Activated T-cell treated with anti-CD3 and anti-CD28 coated beads, Interleukin-2, amount 50 U/mL, for 72 hours (primary cell): ENCODE measurements at regions not wholly inside any gene's neighbourhood (a gene's known extent, or its start where the extent isn't known, plus 50 kb on each side); places are given as distances from the start of the nearest gene placed in this dataset.
"Not testable (repeated sequence)": the region's sequence is repeated elsewhere in the genome, so short reads cannot be mapped to it uniquely, and the experiment has no call there.

Experiments used
- ATAC-seq, 2 donors: fragments of 150-1000 bp; cut with Tn5 transposase; replicated peaks in 1 of 2; 2 replicates each; pipeline ENCODE4 v1.10.0; 2021; ENCODE audit warnings: moderate library complexity in 2 of 2, mild to moderate bottlenecking in 1 of 2
- DNase-seq, 2 donors: peaks; one replicate each; pipeline ENCODE4 v3.0.0; 2021 to 2022; ENCODE audit warnings: mixed read lengths in 1 of 2
- H3K27ac Mint-ChIP-seq: one replicate; pipeline ENCODE4 v1.8.0; 2022; ENCODE audit warnings: mild to moderate bottlenecking, moderate library complexity, mixed read lengths
- H3K27me3 Mint-ChIP-seq: one replicate; pipeline ENCODE4 v1.8.0; 2022; ENCODE audit warnings: low read depth, mixed read lengths
- H3K36me3 Mint-ChIP-seq, 2 donors: one replicate each; pipeline ENCODE4 v1.8.0; 2022; ENCODE audit warnings: mixed read lengths in 2 of 2, mild to moderate bottlenecking in 1 of 2; ENCODE audit not compliant: insufficient read depth in 2 of 2
- H3K4me1 Mint-ChIP-seq: one replicate; pipeline ENCODE4 v1.8.0; 2022; ENCODE audit warnings: low read depth, mixed read lengths
- H3K4me3 Mint-ChIP-seq, 2 donors: one replicate each; pipeline ENCODE4 v1.8.0; 2022; ENCODE audit warnings: mild to moderate bottlenecking in 2 of 2, mixed read lengths in 2 of 2, moderate library complexity in 2 of 2
- H3K9me3 Mint-ChIP-seq, 2 donors: one replicate each; pipeline ENCODE4 v1.8.0; 2022; ENCODE audit warnings: mixed read lengths in 2 of 2

DNA sequence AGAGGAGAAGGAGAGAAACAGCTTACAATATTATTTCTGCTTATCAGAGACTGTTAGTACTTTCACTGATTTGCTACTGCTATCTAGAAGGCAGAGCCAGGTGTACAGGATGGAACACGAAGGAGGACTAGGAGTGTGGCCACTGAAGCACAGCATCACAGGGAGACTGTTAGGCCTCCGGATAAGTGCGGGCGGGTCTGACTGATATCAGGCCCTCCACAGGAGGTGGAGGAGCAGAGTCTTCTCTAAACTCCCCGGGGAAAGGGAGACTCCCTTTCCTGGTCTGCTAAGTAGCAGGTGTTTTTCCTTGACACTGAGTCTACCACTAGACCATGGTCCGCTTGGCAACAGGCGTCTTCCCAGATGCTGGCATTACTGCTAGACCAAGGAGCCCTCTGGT, 1065.2 kb downstream of the TMEM121 start:
- not testable (repeated sequence) for ATAC-seq, H3K4me3 Mint-ChIP-seq, H3K9me3 Mint-ChIP-seq, H3K36me3 Mint-ChIP-seq, H3K4me1 Mint-ChIP-seq, DNase-seq, H3K27ac Mint-ChIP-seq
- H3K27me3 Mint-ChIP-seq = peaks cover 25% of the 10 kb centered on the region

DNA sequence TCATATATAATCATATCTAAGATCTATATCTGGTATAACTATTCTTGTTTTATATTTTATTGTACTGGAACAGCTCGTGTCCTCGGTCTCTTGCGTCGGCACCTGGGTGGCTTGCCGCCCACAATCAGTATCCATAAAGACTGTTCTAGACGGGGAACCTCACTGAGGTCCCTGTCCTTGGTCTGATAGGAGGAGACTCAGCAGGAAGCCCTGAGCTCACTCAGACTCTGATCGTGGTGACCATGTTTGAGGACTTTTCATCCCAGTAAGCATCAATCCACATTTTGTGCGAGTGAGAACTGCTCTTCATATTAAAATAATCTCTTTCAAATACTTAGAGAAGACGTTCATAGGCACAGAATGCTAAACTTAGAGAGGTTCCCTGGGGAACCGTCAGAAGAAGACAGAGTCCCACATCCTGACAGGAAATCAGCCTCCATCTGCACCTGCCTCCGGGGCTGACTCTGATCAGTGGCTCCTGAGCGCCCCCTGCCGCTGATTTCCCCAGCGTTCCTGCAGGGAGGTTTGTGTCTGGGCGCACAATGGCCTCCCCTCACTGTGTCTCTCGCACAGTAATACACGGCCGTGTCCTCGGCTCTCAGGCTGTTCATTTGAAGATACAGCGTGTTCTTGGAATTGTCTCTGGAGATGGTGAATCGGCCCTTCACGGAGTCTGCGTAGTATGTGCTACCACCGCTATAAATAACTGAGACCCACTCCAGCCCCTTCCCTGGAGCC, 1065.9 kb downstream of the TMEM121 start:
- H3K36me3 Mint-ChIP-seq, H3K9me3 Mint-ChIP-seq, H3K27ac Mint-ChIP-seq, H3K4me1 Mint-ChIP-seq: not testable (repeated sequence)
- DNase-seq (peak; percentile 74 to 79), ATAC-seq (peak; percentile 21 to 37)
- Mint-ChIP-seq H3K4me3 (peak overlapping the region; percentile 44 to 61), H3K27me3 (peaks cover 21% of the 10 kb centered on the region)

DNA sequence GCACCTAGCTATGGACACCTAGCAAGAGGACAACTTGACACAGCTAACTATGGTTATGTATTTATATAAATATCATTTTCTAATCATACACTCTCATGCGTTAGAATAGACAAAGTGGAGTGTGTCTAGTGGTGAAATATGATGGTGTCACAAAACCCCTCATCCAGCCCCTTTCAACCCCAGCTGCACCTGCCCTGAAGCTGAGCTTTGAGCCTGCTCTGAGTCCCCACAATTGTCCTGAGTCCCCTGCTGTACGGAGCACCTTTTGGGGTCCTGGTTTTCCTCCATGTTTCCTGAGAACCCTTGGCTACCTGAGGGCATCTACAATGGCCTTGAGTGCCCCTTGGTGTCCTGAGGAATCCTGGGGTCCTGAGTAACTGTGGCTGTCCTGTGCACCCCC, 1072.8 kb downstream of the TMEM121 start:
- ATAC-seq (no peak), DNase-seq (no peak)
- no peak overlapping the region for H3K27ac Mint-ChIP-seq
- H3K36me3 Mint-ChIP-seq = no peaks in the 10 kb centered on the region
- no peaks in the 10 kb centered on the region for H3K4me1 Mint-ChIP-seq
- peaks cover 63% of the 10 kb centered on the region for H3K27me3 Mint-ChIP-seq
- no peaks in the 10 kb centered on the region for H3K9me3 Mint-ChIP-seq
- H3K4me3 Mint-ChIP-seq = no peak overlapping the region

DNA sequence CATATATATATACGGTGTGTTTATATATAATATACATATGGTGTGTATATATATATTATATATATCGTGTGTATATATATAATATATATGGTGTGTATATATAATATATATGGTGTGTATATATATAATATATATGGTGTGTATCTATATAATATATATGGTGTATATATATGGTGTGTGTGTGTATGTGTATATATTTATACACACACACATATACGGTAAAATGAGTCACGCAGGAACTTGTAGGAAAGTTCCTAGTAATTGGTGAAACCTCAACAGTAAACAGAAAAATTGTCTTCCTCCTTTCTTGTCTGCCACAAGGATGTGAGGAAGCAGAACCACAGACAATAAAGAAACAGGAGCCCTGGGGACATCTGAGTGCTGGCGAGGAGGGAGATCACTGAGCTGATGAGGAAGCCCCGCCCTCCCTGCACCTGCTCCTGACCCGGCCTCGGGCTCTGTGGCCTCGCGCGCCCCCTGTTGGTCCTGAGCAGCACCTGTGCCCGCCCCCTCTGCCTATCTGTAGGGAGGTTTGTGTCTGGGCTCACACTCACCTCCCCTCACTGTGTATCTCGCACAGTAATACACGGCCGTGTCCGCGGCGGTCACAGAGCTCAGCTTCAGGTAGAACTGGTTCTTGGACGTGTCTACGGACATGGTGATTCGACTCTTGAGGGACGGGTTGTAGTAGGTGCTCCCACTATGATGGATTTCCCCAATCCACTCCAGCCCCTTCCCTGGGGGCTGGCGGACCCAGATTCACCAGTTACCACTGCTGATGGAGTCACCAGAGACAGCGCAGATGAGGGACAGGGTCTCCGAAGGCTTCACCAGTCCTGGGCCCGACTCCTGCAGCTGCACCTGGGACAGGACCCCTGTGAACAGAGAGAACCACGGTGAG, 1079.4 kb downstream of the TMEM121 start:
- H3K4me1 Mint-ChIP-seq = no peaks in the 10 kb centered on the region
- no peaks in the 10 kb centered on the region for H3K9me3 Mint-ChIP-seq
- peak; percentile 97 to 98 for ATAC-seq
- peak overlapping the region in 1 of 2 donors; percentile 38 for H3K4me3 Mint-ChIP-seq
- H3K27me3 Mint-ChIP-seq = peaks cover 69% of the 10 kb centered on the region
- peak; percentile 88 to 90 for DNase-seq
- H3K36me3 Mint-ChIP-seq = no peaks in the 10 kb centered on the region
- no peak overlapping the region for H3K27ac Mint-ChIP-seq

DNA sequence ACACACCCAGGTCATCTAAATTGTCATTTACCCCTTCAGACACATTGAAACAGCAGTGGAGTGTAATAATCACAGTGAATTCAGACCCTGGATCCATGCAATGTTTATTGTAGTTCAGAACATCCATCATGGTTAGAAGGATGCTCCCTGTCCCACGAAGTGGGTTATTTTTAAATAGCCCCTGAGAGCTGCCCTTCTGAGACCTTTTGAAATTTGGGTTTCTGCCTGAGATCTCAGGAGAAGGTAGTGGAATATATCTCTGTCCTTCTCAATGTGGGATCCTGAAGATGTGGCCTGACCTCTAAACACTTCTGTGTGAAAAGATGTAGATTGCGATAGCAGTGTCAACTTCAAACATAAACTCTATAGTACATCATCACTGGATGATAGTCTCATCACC, 1080.6 kb downstream of the TMEM121 start:
- DNase-seq (no peak), ATAC-seq (no peak)
- no peaks in the 10 kb centered on the region for H3K9me3 Mint-ChIP-seq
- no peak overlapping the region for H3K27ac Mint-ChIP-seq
- peaks cover 70% of the 10 kb centered on the region for H3K27me3 Mint-ChIP-seq
- no peaks in the 10 kb centered on the region for H3K36me3 Mint-ChIP-seq
- H3K4me3 Mint-ChIP-seq = no peak overlapping the region
- H3K4me1 Mint-ChIP-seq = no peaks in the 10 kb centered on the region

DNA sequence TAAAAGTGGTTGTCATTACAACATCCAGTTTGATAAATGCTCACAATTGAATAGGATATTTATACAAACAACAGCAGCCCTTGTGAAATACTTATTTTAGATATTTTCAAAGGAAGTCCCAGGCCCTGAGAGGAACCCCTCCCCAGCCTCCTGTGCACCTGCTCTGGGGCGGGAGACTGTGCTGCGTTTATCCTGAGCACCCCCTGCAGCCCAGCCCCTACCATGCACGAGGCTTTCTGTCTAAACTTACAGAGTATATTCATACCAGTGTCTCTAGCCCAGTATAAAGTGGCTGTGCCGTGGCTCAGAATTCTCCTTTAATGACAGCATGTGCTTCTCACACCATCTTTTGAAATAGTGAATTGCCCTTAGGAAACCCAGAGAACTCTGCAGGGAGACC, 1084.3 kb downstream of the TMEM121 start:
- no peak for DNase-seq
- peaks cover 5% of the 10 kb centered on the region for H3K4me1 Mint-ChIP-seq
- no peak overlapping the region for H3K4me3 Mint-ChIP-seq

DNA sequence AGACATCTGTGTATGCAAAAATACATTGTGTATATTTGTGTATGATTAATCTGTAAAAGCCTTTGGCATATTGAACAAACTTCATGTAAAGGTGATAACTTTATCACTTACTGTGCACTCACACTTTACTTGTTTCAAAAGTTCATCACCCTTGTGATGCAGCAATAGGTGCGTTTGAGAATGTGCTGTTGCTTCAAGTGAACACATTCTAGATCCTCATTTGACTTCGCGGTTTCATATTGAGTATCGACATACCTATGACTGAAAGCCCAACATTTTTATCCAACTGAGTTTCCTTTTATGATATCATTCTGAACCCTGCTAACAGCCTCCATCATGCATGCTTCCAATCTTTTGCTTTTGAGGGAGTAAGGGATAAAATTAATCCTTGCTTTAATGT, 1086.9 kb downstream of the TMEM121 start:
- ATAC-seq = peak; percentile 86 to 94
- no peaks in the 10 kb centered on the region for H3K9me3 Mint-ChIP-seq
- H3K36me3 Mint-ChIP-seq = no peaks in the 10 kb centered on the region
- H3K4me1 Mint-ChIP-seq = peaks cover 5% of the 10 kb centered on the region
- peak in 1 of 2 donors; percentile 23 for DNase-seq
- no peak overlapping the region for H3K4me3 Mint-ChIP-seq
- H3K27me3 Mint-ChIP-seq = peaks cover 52% of the 10 kb centered on the region
- peak overlapping the region; percentile 57 for H3K27ac Mint-ChIP-seq

More for the DNA sequence above, 1084.3 kb downstream of the TMEM121 start:
- Mint-ChIP-seq H3K9me3 (no peaks in the 10 kb centered on the region), H3K27me3 (peaks cover 54% of the 10 kb centered on the region), H3K27ac (no peak overlapping the region), H3K36me3 (no peaks in the 10 kb centered on the region)
- ATAC-seq = no peak

DNA sequence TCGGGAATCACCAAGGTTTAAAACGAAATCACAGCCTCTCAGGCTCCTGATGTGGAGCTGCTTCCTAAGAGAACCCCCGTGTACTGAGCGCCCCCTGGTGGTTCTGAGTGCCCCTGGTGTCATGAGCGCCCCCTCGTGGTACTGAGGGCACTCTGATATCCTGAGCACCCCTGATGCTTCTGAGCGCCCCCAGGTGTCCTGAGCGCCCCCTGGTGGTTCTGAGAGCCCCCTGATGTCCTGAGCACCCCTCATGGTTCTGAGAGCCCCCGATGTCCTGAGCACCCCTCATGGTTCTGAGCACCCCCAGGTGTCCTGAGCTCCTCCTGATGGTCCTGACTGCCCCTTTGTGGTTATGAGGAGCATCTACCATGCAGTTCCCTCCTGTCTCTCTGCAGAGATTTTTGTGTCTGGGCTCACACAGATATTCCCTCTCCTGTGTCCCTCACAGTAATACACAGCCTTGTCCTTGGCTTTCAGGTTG, 1092.1 kb downstream of the TMEM121 start:
- not testable (repeated sequence) for H3K4me3 Mint-ChIP-seq, H3K36me3 Mint-ChIP-seq, H3K27ac Mint-ChIP-seq, H3K9me3 Mint-ChIP-seq
- DNase-seq (peak; percentile 93 to 95), ATAC-seq (peak; percentile 92 to 99)
- H3K27me3 Mint-ChIP-seq = peaks cover 57% of the 10 kb centered on the region
- H3K4me1 Mint-ChIP-seq = peaks cover 14% of the 10 kb centered on the region

DNA sequence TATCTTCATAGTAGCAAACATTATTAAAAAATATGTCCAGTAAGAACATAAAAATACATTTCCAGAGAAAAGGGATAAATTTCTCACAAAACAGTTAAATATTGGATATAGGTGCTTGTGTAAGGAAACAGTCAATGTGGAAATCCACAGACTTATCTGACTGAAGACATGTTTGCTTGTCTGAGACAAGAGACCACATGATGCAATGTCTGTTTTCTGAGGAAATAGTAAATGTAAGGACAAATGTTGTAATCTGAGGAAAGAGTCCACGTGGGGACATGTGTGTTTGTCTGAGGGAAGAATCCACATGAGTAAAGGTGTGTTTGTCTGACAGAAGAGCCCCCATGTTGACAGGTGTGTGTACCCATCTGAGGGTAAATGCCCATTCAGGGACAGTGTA, 1093.2 kb downstream of the TMEM121 start:
- Mint-ChIP-seq H3K4me3 (no peak overlapping the region), H3K9me3 (no peaks in the 10 kb centered on the region), H3K4me1 (peaks cover 9% of the 10 kb centered on the region), H3K36me3 (no peaks in the 10 kb centered on the region), H3K27me3 (peaks cover 54% of the 10 kb centered on the region), H3K27ac (no peak overlapping the region)
- ATAC-seq (no peak), DNase-seq (no peak)

DNA sequence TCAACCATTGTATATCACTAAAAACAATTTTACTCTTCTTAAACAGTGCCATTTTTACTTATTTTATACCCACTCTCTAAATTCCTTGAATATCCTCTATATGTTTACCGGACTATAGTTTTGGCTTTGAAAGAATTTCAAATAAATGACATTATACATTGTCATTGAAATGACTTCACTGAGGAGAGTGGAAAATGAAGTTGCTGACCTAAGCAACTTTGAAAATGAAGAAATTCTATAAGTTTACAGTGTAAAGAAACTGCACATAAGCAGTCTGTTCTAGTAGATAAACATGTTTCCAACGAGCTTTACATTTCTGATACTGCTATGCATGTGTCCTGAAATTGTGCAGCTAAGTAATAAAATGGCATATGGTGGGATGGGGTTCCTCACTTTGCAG, 1094.0 kb downstream of the TMEM121 start:
- DNase-seq = no peak
- peaks cover 51% of the 10 kb centered on the region for H3K27me3 Mint-ChIP-seq
- H3K4me3 Mint-ChIP-seq = no peak overlapping the region
- no peak for ATAC-seq
- no peaks in the 10 kb centered on the region for H3K9me3 Mint-ChIP-seq
- H3K36me3 Mint-ChIP-seq = no peaks in the 10 kb centered on the region
- H3K27ac Mint-ChIP-seq = no peak overlapping the region
- peaks cover 9% of the 10 kb centered on the region for H3K4me1 Mint-ChIP-seq

DNA sequence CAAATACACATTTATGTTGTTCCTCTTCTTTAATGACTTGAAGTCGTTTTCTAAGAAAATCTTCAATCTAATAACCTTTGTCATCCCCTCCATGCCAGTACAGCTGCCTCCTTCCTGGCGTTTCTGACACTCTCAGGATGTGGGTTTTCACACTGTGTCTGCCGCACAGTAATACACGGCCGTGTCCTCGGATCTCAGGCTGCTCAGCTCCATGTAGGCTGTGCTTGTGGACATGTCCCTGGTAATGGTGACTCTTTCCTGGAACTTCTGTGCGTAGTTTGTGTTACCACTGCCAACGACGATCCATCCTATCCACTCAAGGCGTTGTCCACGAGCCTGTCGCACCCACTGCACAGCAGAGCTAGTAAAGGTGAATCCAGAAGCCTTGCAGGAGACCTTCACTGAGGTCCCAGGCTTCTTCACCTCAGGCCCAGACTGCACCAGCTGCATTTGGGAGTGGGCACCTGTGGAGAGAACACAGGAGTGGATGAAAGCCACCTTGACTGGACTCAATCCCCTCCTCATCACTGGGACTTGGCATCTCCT, 1095.9 kb downstream of the TMEM121 start:
- Mint-ChIP-seq H3K27me3 (peaks cover 51% of the 10 kb centered on the region), H3K36me3 (no peaks in the 10 kb centered on the region), H3K27ac (no peak overlapping the region), H3K9me3 (no peaks in the 10 kb centered on the region), H3K4me3 (peak overlapping the region in 1 of 2 donors; percentile 7), H3K4me1 (peaks cover 16% of the 10 kb centered on the region)
- ATAC-seq (peak in 1 of 2 donors; percentile 16), DNase-seq (peak in 1 of 2 donors; percentile 17)

DNA sequence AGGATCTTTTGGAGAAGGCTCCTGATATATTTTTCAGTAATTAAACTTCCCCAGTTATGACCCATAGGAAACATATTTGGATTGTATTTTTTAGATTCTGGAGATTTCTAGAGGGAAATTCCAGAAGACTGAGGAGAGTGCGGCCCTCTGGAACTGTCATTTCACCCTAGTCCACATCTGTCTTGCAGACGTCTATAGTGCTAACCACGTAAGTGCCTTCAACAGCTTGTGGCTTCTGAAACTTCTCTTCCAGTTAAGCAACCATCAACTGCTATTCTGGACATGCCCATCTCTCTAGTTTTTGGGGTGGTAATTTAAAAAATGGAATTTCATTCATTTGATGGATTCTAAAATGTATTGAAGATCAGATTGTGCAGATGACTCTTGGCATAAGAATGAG, 1098.8 kb downstream of the TMEM121 start:
- peaks cover 59% of the 10 kb centered on the region for H3K27me3 Mint-ChIP-seq
- DNase-seq (no peak), ATAC-seq (no peak)

DNA sequence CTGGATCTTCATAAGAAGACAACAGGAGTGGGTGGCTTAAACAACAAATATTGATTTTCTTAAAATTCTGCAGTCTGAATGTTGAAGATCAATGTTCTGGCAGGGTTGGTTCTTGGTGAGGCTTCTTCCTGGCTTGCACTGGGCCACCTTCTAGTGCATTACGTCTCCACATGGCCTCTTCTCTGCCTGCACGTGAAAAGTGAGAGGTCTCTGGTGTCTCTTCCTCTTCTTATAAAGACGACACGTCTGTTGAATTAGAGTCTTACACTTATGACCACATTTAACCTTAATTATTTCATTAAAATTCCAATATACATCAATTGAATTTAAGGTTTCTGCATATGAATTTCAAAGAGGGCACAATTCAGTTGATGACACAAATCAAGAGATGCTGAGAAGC, 1100.1 kb downstream of the TMEM121 start:
- not testable (repeated sequence) for H3K27ac Mint-ChIP-seq, DNase-seq, H3K36me3 Mint-ChIP-seq, ATAC-seq, H3K4me3 Mint-ChIP-seq, H3K9me3 Mint-ChIP-seq
- Mint-ChIP-seq H3K4me1 (peaks cover 16% of the 10 kb centered on the region), H3K27me3 (peaks cover 53% of the 10 kb centered on the region)

More for the DNA sequence above, 1098.8 kb downstream of the TMEM121 start:
- Mint-ChIP-seq H3K4me3 (no peak overlapping the region), H3K36me3 (no peaks in the 10 kb centered on the region), H3K27ac (no peak overlapping the region), H3K4me1 (peaks cover 16% of the 10 kb centered on the region), H3K9me3 (no peaks in the 10 kb centered on the region)
